ENCODE measurements at regions not wholly inside any gene's neighbourhood (a gene's known extent, or its start where the extent isn't known, plus 50 kb on each side); places are given as distances from the start of the nearest gene placed in this dataset.
"Not testable (repeated sequence)": the region's sequence is repeated elsewhere in the genome, so short reads cannot be mapped to it uniquely, and the experiment has no call there.

- DNase-seq (ENCODE audit: low spot score) = no peak
Measured at GRCh38 chr16:86277221-86277620, 233.1 kb upstream of the FOXF1 start.

GRCh38 chr16:86277859-86278258, 232.5 kb upstream of the FOXF1 start:
- DNase-seq (ENCODE audit: low spot score) = not testable (repeated sequence)

DNA sequence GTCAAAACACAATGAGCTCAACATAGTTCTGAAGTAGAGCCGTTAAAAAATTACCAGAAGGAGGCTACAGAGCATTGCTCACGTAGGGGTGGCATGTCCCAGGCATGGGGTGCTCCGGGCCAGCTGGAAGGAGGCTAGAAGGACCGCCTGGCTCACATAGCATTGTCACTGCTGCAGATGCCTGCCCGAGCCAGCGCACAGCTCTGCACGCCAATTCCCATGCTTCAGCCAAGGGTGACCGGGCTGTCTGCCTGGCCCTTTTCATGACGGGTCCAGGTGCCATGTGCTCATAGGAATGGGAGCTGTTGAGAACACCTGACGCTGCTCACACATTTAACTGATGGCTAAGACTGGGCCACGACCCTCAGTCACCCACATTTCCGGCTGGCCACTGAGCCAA, 228.9 kb upstream of the FOXF1 start:
- no peak for DNase-seq (ENCODE audit: low spot score)

DNA sequence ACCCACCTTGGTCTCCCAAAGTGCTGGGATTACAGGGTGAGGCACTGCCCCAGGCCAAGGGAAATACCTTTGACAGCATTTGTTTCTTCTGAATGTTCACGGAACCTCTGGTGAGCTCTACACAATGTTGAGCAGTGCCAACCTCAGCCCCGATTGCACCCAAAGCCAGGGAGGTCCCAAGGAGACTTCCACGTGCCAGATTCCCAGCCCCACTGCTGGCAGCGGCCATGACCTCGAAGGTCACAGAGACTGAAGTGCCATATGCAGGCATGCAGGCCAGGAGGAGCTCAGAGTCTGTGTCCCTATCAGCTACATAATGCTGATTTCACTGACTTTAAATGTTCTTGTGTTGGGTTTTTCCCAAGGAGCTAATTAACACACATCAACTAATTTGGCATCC, 226.4 kb upstream of the FOXF1 start:
- no peak for DNase-seq (ENCODE audit: low spot score)

DNA sequence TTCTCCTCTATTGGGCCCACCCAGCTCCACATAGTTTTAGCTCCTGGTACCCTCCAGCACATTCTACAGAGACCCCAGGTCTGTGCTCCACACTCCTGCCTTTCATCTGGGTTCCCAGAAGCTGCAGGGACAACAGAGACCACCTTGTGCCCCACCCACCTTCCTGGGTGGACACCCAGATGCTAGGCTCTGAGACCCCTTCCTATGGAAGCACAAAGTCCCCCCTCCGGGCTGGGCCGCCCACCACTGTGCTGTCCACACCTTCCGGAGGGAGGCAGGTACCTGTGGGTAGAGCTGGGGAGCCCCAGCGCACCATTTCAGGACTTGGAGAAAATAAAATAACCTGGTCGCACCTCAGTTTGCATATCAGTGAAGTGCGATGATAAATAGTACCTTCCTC, 224.9 kb upstream of the FOXF1 start:
- DNase-seq (ENCODE audit: low spot score) = no peak

DNA sequence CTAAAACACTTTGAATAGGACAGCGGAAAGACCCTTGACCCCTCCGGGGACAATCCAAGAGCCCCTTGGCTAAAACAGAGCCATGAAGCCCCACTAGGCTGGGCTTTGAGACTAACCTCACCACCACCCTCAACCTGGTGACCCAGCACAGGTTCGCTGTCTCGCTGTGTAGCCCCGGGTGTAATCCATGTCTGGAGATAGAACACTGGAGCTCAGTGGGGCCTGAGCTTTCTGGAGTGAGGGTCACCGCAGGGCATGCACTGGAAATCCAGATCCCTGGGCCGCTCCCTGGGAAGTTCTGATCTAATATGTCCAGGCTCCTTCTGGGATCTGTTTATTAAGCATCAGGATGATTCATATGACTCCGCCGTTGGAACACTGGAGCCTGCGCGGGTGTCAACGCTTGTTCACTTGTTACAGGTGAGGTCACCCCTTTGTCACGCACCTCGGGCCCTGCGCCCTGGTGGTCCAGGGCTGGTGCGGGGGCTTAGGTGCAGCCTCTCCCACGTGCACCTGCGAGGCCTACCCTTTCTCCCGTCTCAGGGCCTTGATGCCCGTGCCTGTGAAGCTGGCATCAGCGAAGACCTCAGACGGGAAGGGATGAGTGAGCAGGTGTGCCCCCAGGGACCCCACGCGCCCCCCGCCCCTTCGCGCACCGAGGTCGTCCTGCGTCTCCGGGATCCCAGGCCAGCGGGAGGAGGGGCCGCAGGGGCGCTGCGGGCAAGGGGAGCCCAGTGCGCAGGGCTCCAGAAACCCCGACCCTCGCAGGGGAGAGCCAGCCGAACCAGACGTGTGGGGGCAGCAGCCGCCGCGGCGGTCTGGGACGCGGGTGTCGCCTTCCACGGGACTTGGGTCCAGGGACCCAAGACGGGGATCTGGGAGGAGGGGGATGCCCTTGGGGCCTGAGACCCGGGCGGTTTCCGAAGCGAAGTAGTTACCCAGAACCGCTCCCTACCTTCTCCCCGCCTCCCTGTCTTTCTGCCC, 224.1 kb upstream of the FOXF1 start:
- DNase-seq (ENCODE audit: low spot score) = no peak

- DNase-seq (ENCODE audit: low spot score) = no peak
Measured at GRCh38 chr16:86286991-86287663, 223.2 kb upstream of the FOXF1 start.

DNA sequence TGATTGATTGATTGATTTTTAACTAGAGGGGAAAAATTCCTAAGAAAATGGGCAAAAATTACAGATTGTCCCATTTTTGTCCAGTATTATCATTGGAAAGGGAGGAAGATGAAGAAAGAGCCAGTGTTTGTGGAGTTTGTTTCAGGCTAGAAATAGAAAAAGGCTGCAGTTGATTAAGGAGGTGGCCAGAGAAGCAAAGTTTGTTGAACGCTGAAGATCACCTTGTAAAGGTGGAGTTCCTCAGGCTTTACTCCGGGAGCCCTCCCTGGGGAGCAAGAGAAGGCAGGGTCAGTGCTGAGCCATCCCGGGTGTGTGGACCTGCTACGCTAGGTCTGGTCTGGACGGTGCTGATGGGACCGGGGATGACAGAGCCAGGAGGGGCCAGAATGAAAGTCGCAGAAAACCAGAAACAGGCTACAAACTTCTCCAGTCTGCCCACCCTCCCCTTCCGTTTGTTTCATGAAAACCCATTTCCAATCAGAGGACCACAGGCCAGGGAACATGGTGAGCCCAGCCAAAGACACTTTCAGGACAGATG, 222.6 kb upstream of the FOXF1 start:
- DNase-seq (ENCODE audit: low spot score) = no peak

DNA sequence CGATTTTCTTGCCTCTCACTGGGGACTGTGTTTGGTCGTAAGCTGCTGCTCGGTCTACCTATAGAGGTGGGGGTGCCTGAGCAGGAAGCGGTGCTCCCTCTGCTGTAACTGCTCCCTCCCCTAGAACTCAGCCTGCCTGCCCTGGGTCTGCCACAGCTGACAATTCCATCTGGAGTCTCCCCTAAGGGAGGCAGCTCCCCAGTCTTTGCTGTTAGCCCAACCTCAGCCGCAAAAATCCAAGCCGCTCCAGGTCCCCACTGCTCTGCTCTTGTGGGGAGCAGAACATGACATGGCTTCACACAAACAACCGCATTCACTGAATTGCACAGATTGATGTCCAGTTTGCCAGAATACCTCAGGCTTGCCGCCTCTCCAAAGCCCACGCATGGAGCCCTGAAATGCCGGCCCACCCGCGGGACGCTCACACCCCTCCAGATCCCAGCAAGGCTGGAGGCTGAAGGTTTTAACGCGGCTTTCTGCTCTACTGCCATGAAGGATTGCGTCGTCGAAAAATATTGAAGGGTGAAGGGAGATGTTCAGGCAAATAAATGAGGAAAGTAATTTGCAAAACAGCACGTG, 221.5 kb upstream of the FOXF1 start:
- DNase-seq (ENCODE audit: low spot score) = no peak

- no peak for DNase-seq (ENCODE audit: low spot score)
Measured at GRCh38 chr16:86289304-86289703, 221.0 kb upstream of the FOXF1 start.

DNA sequence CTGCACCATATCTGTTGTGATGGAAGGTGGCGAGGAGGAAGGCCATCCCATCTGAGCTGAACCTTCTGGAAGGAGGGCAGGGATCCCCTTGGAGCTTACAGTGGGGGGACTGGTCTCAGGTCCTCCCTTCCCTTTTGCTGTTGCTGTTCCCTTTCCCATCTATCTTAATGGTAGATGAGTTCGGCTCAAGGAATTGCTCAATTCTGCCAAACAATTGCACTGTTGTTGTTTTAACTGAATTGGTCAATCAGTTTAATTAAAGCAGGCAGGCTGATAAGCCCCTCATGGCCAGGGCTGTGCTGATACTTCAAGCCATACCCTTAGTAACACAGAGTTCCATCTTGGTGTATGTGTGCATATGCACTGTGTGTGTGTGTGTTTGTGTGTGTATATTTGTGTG, 220.4 kb upstream of the FOXF1 start:
- no peak for DNase-seq (ENCODE audit: low spot score)

GRCh38 chr16:86291491-86291890, 218.8 kb upstream of the FOXF1 start:
- no peak for DNase-seq (ENCODE audit: low spot score)

DNA sequence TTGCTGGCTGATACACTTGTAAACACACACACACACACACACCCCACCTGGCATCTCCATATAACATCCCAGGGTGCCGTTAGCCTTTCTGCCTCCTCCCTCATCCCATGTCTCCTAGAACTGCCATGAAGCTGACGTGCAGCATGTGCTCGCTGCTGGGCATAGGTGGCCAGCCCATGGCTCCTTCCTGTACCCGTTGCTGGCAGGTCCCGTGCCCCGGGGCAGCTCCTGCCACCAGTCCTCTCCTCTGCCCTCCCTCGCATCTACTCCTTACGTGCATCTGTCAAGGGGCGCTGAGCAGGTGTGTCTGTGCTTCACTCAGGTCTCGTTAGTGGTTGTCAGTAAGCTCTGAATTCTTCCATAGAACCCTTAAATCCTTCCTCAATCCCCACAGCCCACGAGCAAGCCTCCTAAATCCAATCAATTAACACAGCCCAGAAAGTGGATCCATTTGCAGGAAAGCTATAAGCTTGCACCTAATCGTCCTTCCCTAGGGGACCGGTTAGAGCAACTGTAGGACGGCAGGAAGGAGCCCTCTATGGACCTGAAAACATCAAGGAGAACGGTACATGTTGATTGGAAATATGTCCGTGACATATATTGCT, 218.1 kb upstream of the FOXF1 start:
- DNase-seq (ENCODE audit: low spot score) = no peak

- DNase-seq (ENCODE audit: low spot score) = no peak
Measured at GRCh38 chr16:86292942-86293341, 217.4 kb upstream of the FOXF1 start.

- DNase-seq (ENCODE audit: low spot score) = no peak
Measured at GRCh38 chr16:86293906-86294305, 216.4 kb upstream of the FOXF1 start.

DNA sequence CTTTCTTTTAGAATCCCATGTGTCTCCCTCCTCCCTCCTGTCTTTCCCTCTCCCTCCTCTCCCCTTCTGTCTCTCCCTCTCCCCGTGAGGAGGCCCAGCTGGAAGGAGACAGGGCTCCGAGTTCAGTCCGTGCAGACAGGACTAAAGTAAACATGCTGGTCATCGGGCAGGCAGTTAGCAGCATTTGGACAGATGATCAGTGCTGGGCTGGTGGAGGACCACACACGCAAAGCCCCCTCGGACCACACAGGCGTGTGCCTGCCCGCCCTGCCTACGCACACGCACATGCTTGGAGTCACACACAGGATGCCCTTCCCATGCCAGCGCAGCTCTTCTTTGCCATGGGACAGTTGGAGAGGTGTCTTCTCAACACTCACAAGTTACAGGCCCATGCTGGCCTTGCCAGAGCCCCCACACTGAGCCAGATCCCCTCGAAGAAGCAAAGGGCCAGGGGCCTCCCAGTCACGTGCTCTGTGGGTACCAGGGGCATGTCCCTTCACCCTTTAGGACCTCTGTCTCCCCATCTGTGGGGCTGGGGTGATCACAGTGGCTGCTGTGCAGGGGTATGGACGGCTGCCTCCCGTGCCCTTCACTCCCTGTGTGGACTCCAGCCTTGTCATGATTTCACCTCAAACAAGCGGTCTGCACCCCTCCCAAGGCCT, 215.7 kb upstream of the FOXF1 start:
- no peak for DNase-seq (ENCODE audit: low spot score)

- no peak for DNase-seq (ENCODE audit: low spot score)
Measured at GRCh38 chr16:86296256-86296655, 214.1 kb upstream of the FOXF1 start.

- no peak for DNase-seq (ENCODE audit: low spot score)
Measured at GRCh38 chr16:86297391-86297790, 212.9 kb upstream of the FOXF1 start.

- DNase-seq (ENCODE audit: low spot score) = no peak
Measured at GRCh38 chr16:86297866-86298757, 212.2 kb upstream of the FOXF1 start.

- DNase-seq (ENCODE audit: low spot score) = no peak
Measured at GRCh38 chr16:86298758-86299134, 211.6 kb upstream of the FOXF1 start.

All from CD4-positive, alpha-beta T cell treated with Interleukin-6 at 100 ng/mL for 8 hours (primary cell).